GM12878 (cell line): ENCODE measurements at regions not wholly inside any gene's neighbourhood (a gene's known extent, or its start where the extent isn't known, plus 50 kb on each side); places are given as distances from the start of the nearest gene placed in this dataset.

Experiments
- ATAC-seq: fragments of 200-7000 bp; cut with Tn5 transposase; 3 replicates; pipeline ENCODE4 v1.9.1; 2020; ENCODE audit warnings: mild to moderate bottlenecking, moderate library complexity
- BruUV-seq: library from RNA; stranded (reverse); fragments of 400-500 nt; replicated peaks from 2 replicates; lab custom pipeline; 2021; lab: Mats Ljungman, UMichigan
- CTCF ChIA-PET: fragments of 300-600 bp; sonication (Branson Sonifier 250); formaldehyde crosslinking; extraction: SDS; loops from one replicate; lab custom pipeline; 2021; ENCODE audit warnings: inconsistent platforms; lab: Yijun Ruan, JAX
- POLR2A ChIA-PET: fragments of 350-600 bp; formaldehyde crosslinking; extraction: SDS; loops from one replicate; lab custom pipeline; 2021; ENCODE audit warnings: inconsistent platforms; lab: Charles Lee
- RAD21 ChIA-PET: fragments of 300-600 bp; sonication (Branson Sonifier 250); formaldehyde crosslinking; loops from one replicate; lab custom pipeline; 2023; ENCODE audit warnings: antibody characterized with exemption; ENCODE audit not compliant: unreplicated experiment; lab: Charles Lee
- SMC1A ChIA-PET: fragments of 300-600 bp; sonication (Branson Sonifier 250); formaldehyde crosslinking; loops from one replicate; lab custom pipeline; 2023; ENCODE audit not compliant: unreplicated experiment, uncharacterized antibody; lab: Charles Lee
- DNase-seq: peaks from one replicate; pipeline ENCODE4 v3.0.0-alpha.2; 2011; ENCODE audit warnings: low read depth, low spot score
- FAIRE-seq: peaks from 3 replicates; lab custom pipeline; 2011; peaks lifted over from hg19 to GRCh38; lab: Jason Lieb, UNC
- H2AFZ ChIP-seq: 2 replicates; pipeline ENCODE4 v1.6.0; 2011; ENCODE audit warnings: low read depth, low read length, control low read depth; ENCODE audit not compliant: control insufficient read depth
- H3K27ac ChIP-seq: 2 replicates; pipeline ENCODE4 v1.5.1; 2011; ENCODE audit warnings: control low read depth; ENCODE audit not compliant: control insufficient read depth, insufficient read depth
- H3K27me3 ChIP-seq, 2 experiments: replicated peaks in 1 of 2; 2 replicates each; pipeline versions ENCODE4 v1.6.0 to v1.6.1; 2011; ENCODE audit warnings: low read length in 1 of 2; ENCODE audit not compliant: control insufficient read depth in 2 of 2, insufficient read depth in 2 of 2
- H3K36me3 ChIP-seq, 2 experiments: 2 replicates each; pipeline ENCODE4 v1.5.1; 2011; ENCODE audit warnings: low read length in 1 of 2; ENCODE audit not compliant: control insufficient read depth in 2 of 2, insufficient read depth in 2 of 2
- H3K4me1 ChIP-seq: 2 replicates; pipeline ENCODE4 v1.6.1; 2011; ENCODE audit warnings: mild to moderate bottlenecking, low read length, moderate library complexity, mixed read lengths; ENCODE audit not compliant: control insufficient read depth, insufficient read depth
- H3K4me2 ChIP-seq: 2 replicates; pipeline ENCODE4 v1.6.0; 2011; ENCODE audit warnings: control low read depth; ENCODE audit not compliant: control insufficient read depth, insufficient read depth
- H3K4me3 ChIP-seq: fragments of 200-600 bp; sonication (generic); 2 replicates; pipeline ENCODE4 v1.5.1; 2016
- H3K79me2 ChIP-seq: 2 replicates; pipeline ENCODE4 v1.6.0; 2011; ENCODE audit warnings: low read length; ENCODE audit not compliant: control insufficient read depth, insufficient read depth
- H3K9ac ChIP-seq: 2 replicates; pipeline ENCODE4 v1.8.0; 2011; ENCODE audit warnings: low read length, control low read depth, mixed read lengths; ENCODE audit not compliant: control insufficient read depth, insufficient read depth
- H3K9me3 ChIP-seq: replicated peaks from 3 replicates; pipeline ENCODE4 v1.5.1; 2011; ENCODE audit warnings: mild to moderate bottlenecking, low read length; ENCODE audit not compliant: control insufficient read depth, insufficient read depth
- H4K20me1 ChIP-seq: 2 replicates; pipeline ENCODE4 v1.6.0; 2011; ENCODE audit not compliant: control insufficient read depth, insufficient read depth
- ATF2 ChIP-seq: IDR thresholded peaks from 2 replicates; pipeline ENCODE4 v1.6.1; 2012; ENCODE audit warnings: low read length, inconsistent platforms
- IRF3 ChIP-seq: fragments of 450-650 bp; IDR thresholded peaks from 2 replicates; pipeline ENCODE4 v1.6.1; 2014; ENCODE audit warnings: mild to moderate bottlenecking
- MEF2B ChIP-seq: fragments of 450-650 bp; IDR thresholded peaks from 2 replicates; pipeline ENCODE4 v1.6.1; 2018; ENCODE audit warnings: mild to moderate bottlenecking, moderate library complexity; ENCODE audit not compliant: partially characterized antibody, poor library complexity, severe bottlenecking
- PBX3 ChIP-seq: IDR thresholded peaks from 2 replicates; pipeline ENCODE4 v1.6.1; 2011; ENCODE audit warnings: mild to moderate bottlenecking, low read depth, low read length, moderate library complexity; ENCODE audit not compliant: insufficient replicate concordance
- RB1 ChIP-seq: fragments of 450-650 bp; formaldehyde crosslinking; IDR thresholded peaks from 2 replicates; pipeline ENCODE4 v1.6.1; 2017; ENCODE audit warnings: mild to moderate bottlenecking, borderline replicate concordance
- RUNX3 ChIP-seq: IDR thresholded peaks from 2 replicates; pipeline ENCODE4 v1.6.1; 2012; ENCODE audit warnings: low read length, inconsistent platforms
- SRF ChIP-seq, 2 experiments: IDR thresholded peaks; 2 replicates each; pipeline ENCODE4 v1.6.1; 2011; ENCODE audit warnings: low read depth in 2 of 2, low read length in 2 of 2, mild to moderate bottlenecking in 1 of 2, moderate library complexity in 1 of 2
- SUZ12 ChIP-seq: fragments of 200-600 bp; sonication (generic); IDR thresholded peaks from one replicate; pipeline ENCODE4 v1.6.1; 2018; ENCODE audit warnings: antibody characterized with exemption, mild to moderate bottlenecking; ENCODE audit not compliant: unreplicated experiment
- ZBTB40 ChIP-seq: fragments of 450-650 bp; IDR thresholded peaks from 2 replicates; pipeline ENCODE4 v1.6.1; 2016; ENCODE audit warnings: mild to moderate bottlenecking, moderate library complexity, borderline replicate concordance
- ZNF207 ChIP-seq: fragments of 450-650 bp; IDR thresholded peaks from 2 replicates; pipeline ENCODE4 v1.6.1; 2014; ENCODE audit warnings: antibody characterized with exemption, mild to moderate bottlenecking, borderline replicate concordance
- ZNF384 ChIP-seq: IDR thresholded peaks from 2 replicates; pipeline ENCODE4 v1.6.1; 2012; ENCODE audit warnings: low read depth, mild to moderate bottlenecking, low read length, improper control_type of control experiment, borderline replicate concordance
- ZNF622 ChIP-seq: fragments of 450-650 bp; IDR thresholded peaks from 2 replicates; pipeline ENCODE4 v1.6.1; 2017; ENCODE audit warnings: mild to moderate bottlenecking, inconsistent platforms
- ZSCAN29 ChIP-seq: fragments of 450-650 bp; IDR thresholded peaks from 2 replicates; pipeline ENCODE4 v1.6.1; 2017; ENCODE audit warnings: mild to moderate bottlenecking, moderate library complexity
- in situ Hi-C: fragments of 300-500 bp; cut with MboI; formaldehyde crosslinking; loops from 9 replicates; pipeline ENCODE4 v1.14.3; 2018; ENCODE audit warnings: mixed read lengths
- intact Hi-C: fragments of 100-400 bp; cut with micrococcal nuclease; formaldehyde crosslinking; loops from one replicate; pipeline ENCODE4 v1.14.2; 2022; ENCODE audit not compliant: unreplicated experiment

GRCh38 chr13:89474432-89474831, 1803.3 kb downstream of the SLITRK5 start:
- POLR2A ChIA-PET: no interaction called here

More at GRCh38 chr13:89474432-89474831, 1803.3 kb downstream of the SLITRK5 start:
- in situ Hi-C loops: no loop called here
- intact Hi-C loops: no loop called here
- no peaks in the 10 kb centered on the region for H3K4me1 ChIP-seq
- no peak overlapping the region for H3K4me2 ChIP-seq
- ATAC-seq: no peak
- no peak for FAIRE-seq
- no peaks in the 10 kb centered on the region for H3K79me2 ChIP-seq
- RAD21 ChIA-PET: no interaction called here
- H3K27me3 ChIP-seq: no peaks in the 10 kb centered on the region
- no peak overlapping the region for H2AFZ ChIP-seq
- H3K27ac ChIP-seq: no peak overlapping the region
- no peaks in the 10 kb centered on the region for H3K9me3 ChIP-seq
- BruUV-seq: no TSS peak
- no peak overlapping the region for H3K4me3 ChIP-seq
- CTCF ChIA-PET: no interaction called here
- SMC1A ChIA-PET: no interaction called here
- no peaks in the 10 kb centered on the region for H4K20me1 ChIP-seq
- H3K9ac ChIP-seq: no peak overlapping the region
- no peaks in the 10 kb centered on the region for H3K36me3 ChIP-seq
- no peak for TF ChIP-seq PBX3
- TF ChIP-seq ZNF207: no peak
- TF ChIP-seq MEF2B: no peak
- TF ChIP-seq RB1: no peak
- TF ChIP-seq SRF (IDR thresholded peaks at IDR 0.05; ENCODE audit: low read depth in 2 of 2, low read length in 2 of 2): no peak
- TF ChIP-seq ZSCAN29: no peak
- no peak for TF ChIP-seq IRF3
- TF ChIP-seq SUZ12: no peak
- no peak for TF ChIP-seq ATF2
- no peak for TF ChIP-seq ZBTB40
- no peak for TF ChIP-seq ZNF384
- TF ChIP-seq RUNX3: no peak
- no peak for TF ChIP-seq ZNF622
- no peak for DNase-seq
